Stimulated activated CD8-positive, alpha-beta memory T cell treated with anti-CD3 and anti-CD28 coated beads, Interleukin-7, amount 100 ng/mL, for 24 hours (primary cell): ENCODE measurements at regions not wholly inside any gene's neighbourhood (a gene's known extent, or its start where the extent isn't known, plus 50 kb on each side); places are given as distances from the start of the nearest gene placed in this dataset.

Experiments
- DNase-seq: peaks from one replicate; pipeline ENCODE4 v3.0.0-alpha.2; 2020; ENCODE audit warnings: low read depth

GRCh38 chr6:8574749-8575468, 139.6 kb upstream of the SLC35B3 start:
- DNase-seq: no peak

GRCh38 chr6:8574311-8574710, 139.0 kb upstream of the SLC35B3 start:
- DNase-seq: no peak

GRCh38 chr6:8570256-8570920, 135.0 kb upstream of the SLC35B3 start:
- no peak for DNase-seq

- no peak for DNase-seq
These were observed 126.8 kb upstream of the SLC35B3 start for GRCh38 chr6:8562125-8562524.

- DNase-seq: no peak
These were observed 123.6 kb upstream of the SLC35B3 start for GRCh38 chr6:8558953-8559352.

GRCh38 chr6:8557014-8557748, 121.8 kb upstream of the SLC35B3 start:
- DNase-seq: no peak

GRCh38 chr6:8556370-8557013, 121.1 kb upstream of the SLC35B3 start:
- DNase-seq: no peak

GRCh38 chr6:8551993-8552392, 116.6 kb upstream of the SLC35B3 start:
- DNase-seq: no peak

GRCh38 chr6:8551386-8551785, 116.0 kb upstream of the SLC35B3 start:
- no peak for DNase-seq

- DNase-seq: no peak
These were observed 113.9 kb upstream of the SLC35B3 start for GRCh38 chr6:8549074-8549790.

- DNase-seq: no peak
These were observed 111.2 kb upstream of the SLC35B3 start for GRCh38 chr6:8546496-8546895.

GRCh38 chr6:8545336-8545735, 110.0 kb upstream of the SLC35B3 start:
- DNase-seq: no peak

GRCh38 chr6:8543714-8544113, 108.4 kb upstream of the SLC35B3 start:
- DNase-seq: no peak

- no peak for DNase-seq
These were observed 104.1 kb upstream of the SLC35B3 start for GRCh38 chr6:8539453-8539852.

GRCh38 chr6:8536122-8536521, 100.8 kb upstream of the SLC35B3 start:
- no peak for DNase-seq

- DNase-seq: no peak
These were observed 100.2 kb upstream of the SLC35B3 start for GRCh38 chr6:8535519-8535918.

GRCh38 chr6:8530785-8531435, 95.6 kb upstream of the SLC35B3 start:
- no peak for DNase-seq

GRCh38 chr6:8529250-8529649, 93.9 kb upstream of the SLC35B3 start:
- DNase-seq: no peak

GRCh38 chr6:8527818-8528217, 92.5 kb upstream of the SLC35B3 start:
- no peak for DNase-seq

GRCh38 chr6:8526624-8527023, 91.3 kb upstream of the SLC35B3 start:
- DNase-seq: no peak

- DNase-seq: no peak
These were observed 90.0 kb upstream of the SLC35B3 start for GRCh38 chr6:8525370-8525769.
